ENCODE measurements at regions not wholly inside any gene's neighbourhood (a gene's known extent, or its start where the extent isn't known, plus 50 kb on each side); places are given as distances from the start of the nearest gene placed in this dataset.

DNA sequence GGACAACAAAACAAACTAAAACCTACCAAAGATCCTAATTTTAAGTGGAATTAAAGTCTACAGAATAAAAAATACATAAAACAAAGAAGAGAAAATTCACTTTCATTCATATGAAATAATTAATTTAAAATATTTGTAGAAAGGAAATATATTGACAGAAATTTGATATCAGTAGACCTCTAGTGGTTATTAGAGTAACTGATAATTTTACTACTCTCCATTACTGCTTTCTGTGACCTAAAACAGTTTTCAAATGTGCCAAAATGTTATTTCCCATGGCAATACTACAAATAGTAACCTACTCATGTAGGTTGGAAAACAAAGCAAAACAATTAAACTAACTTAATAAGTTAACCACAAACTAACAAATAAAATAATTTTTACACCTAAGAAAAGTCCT is 147.1 kb downstream of the NOL4 start:
- Histone ChIP-seq H3K4me3 (no peak overlapping the region), H3K9me3 (no peaks in the 10 kb centered on the region), H3K36me3 (no peaks in the 10 kb centered on the region), H3K4me1 (no peaks in the 10 kb centered on the region), H3K27ac (no peak overlapping the region), H3K27me3 (no peaks in the 10 kb centered on the region)
- no peak for TF ChIP-seq POLR2A (IDR thresholded peaks at IDR 0.05)
- TF ChIP-seq CTCF (IDR thresholded peaks at IDR 0.05): peak in 2 of 6 experiments; percentile 29 to 30
- DNase-seq: no peak

DNA sequence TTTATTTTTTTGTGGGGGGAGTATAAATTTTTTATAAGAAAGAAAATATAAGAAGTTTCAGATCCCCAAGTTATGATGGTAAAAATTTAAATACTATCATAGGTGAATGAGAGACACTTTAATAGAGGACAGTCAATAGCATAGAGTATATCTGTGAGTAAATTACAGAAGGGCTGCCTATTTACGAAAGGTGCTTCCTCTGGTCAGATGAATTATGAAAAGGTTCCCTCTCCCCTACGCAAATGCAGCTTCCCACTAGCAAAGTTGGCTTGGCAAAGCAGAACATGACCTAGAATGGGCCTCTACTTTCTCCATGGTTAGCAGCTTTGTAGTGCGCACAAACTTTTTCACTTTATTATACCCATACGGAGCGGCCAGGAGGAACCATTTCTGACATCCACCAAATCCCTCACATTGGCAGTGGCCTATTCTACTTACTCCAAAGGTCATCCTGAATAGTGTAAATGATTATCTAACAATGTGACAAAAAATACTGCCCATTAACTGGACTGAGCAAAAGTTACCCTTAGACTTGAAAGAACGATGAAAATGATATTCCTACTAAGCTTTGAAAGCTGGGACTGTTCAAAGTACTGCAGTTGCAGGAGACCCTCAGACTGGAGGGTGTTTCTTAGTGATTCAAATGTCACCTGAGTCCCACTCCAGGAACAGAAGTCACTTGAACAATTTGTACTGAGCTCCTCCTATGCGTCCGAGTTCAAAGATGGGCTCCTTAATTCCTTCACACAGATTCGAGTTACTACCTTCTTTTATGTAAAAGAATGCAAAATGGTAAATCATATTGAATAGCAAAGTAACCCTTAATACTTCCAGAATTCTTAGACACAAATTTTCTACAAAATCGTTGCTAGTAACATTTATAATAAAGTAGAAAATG is 148.5 kb downstream of the NOL4 start:
- Histone ChIP-seq H3K27me3 (no peaks in the 10 kb centered on the region), H3K36me3 (no peaks in the 10 kb centered on the region), H3K9me3 (no peaks in the 10 kb centered on the region), H3K4me1 (no peaks in the 10 kb centered on the region), H3K4me3 (no peak overlapping the region), H3K27ac (no peak overlapping the region)
- no peak for DNase-seq
- TF ChIP-seq CTCF (IDR thresholded peaks at IDR 0.05) (no peak), POLR2A (IDR thresholded peaks at IDR 0.05) (no peak)

DNA sequence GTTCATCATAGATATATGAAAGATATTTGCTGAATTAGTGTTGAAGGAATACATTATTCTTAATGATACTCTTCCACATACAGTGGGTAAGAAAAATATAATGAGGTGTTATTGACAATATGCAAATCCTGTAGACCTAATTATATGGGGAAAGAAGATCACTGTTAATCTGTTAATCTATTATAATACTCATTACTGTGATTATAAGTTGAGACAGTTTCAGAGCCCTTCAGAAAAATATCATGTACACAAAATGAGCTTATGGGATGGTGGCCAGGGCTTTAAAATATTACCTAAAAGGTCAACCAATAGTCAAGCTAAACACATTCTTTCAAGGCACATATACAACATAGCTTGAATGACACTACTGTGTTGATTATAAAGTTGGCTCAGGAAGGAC is 163.5 kb downstream of the NOL4 start:
- no peak for TF ChIP-seq POLR2A (IDR thresholded peaks at IDR 0.05)
- TF ChIP-seq CTCF (IDR thresholded peaks at IDR 0.05): no peak

DNA sequence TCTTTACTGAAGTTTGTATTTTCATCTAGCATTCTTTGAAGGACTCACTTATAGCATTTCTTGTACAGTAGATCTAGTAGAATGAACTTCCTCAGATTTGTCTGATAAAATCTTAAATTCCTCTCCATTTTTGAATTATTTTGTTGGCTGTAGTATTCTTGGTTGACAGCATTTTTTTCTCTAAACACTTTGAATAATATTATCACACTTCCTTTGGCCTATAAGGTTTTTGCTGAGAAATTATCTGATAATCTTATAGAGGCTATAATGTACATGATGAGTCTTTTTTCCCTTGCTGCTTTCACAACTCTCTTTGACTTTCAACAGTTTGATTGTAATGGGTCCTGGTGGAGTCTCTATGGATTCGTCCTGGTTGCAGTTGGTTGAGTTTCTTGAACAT is 169.5 kb downstream of the NOL4 start:
- no peak overlapping the region for H3K4me3 ChIP-seq
- H3K27me3 ChIP-seq: no peaks in the 10 kb centered on the region
- H3K27ac ChIP-seq: no peak overlapping the region
- H3K4me1 ChIP-seq: no peaks in the 10 kb centered on the region
- no peak for DNase-seq
- TF ChIP-seq POLR2A (IDR thresholded peaks at IDR 0.05): no peak
- no peak for TF ChIP-seq CTCF (IDR thresholded peaks at IDR 0.05)
- H3K36me3 ChIP-seq: no peaks in the 10 kb centered on the region
- H3K9me3 ChIP-seq: peaks cover 0 to 3% (median 0%) of the 10 kb centered on the region in 4 donors

More for the DNA sequence above, 163.5 kb downstream of the NOL4 start:
- H3K4me3 ChIP-seq: no peak overlapping the region
- H3K27ac ChIP-seq: no peak overlapping the region
- peaks cover 0 to 3% (median 0%) of the 10 kb centered on the region in 4 donors for H3K9me3 ChIP-seq
- DNase-seq: no peak
- no peaks in the 10 kb centered on the region for H3K4me1 ChIP-seq
- H3K36me3 ChIP-seq: no peaks in the 10 kb centered on the region
- H3K27me3 ChIP-seq: no peaks in the 10 kb centered on the region

GRCh38 chr18:34050661-34051060 is 174.1 kb downstream of the NOL4 start:
- Histone ChIP-seq H3K36me3 (no peaks in the 10 kb centered on the region), H3K27me3 (no peaks in the 10 kb centered on the region), H3K4me3 (no peak overlapping the region), H3K4me1 (no peaks in the 10 kb centered on the region), H3K9me3 (no peaks in the 10 kb centered on the region), H3K27ac (no peak overlapping the region)
- DNase-seq: no peak
- TF ChIP-seq POLR2A (IDR thresholded peaks at IDR 0.05) (no peak), CTCF (IDR thresholded peaks at IDR 0.05) (no peak)

Measured in Peyer's patch (tissue), 4 donors.